OCI-LY1 (cell line): ENCODE measurements at regions not wholly inside any gene's neighbourhood (a gene's known extent, or its start where the extent isn't known, plus 50 kb on each side); places are given as distances from the start of the nearest gene placed in this dataset.

ENCODE experiments used
- H2AFZ ChIP-seq: fragments of 200-600 bp; sonication (generic), shearing (Covaris generic); 2 replicates; pipeline ENCODE4 v1.6.0; 2014; ENCODE audit warnings: antibody characterized with exemption, mild to moderate bottlenecking, low read length
- H3F3A ChIP-seq: fragments of 200-600 bp; sonication (generic), shearing (Covaris generic); 2 replicates; pipeline ENCODE4 v1.6.0; 2014; ENCODE audit warnings: mild to moderate bottlenecking, antibody characterized with exemption, low read length, moderate library complexity; ENCODE audit not compliant: insufficient read depth
- H3K27ac ChIP-seq: fragments of 200-600 bp; sonication (generic); 2 replicates; pipeline ENCODE4 v1.5.1; 2014; ENCODE audit warnings: low read length, mixed run types, mild to moderate bottlenecking, low read depth; ENCODE audit not compliant: poor library complexity, severe bottlenecking
- H3K27me3 ChIP-seq: fragments of 200-600 bp; sonication (generic); 2 replicates; pipeline ENCODE4 v1.6.0; 2014; ENCODE audit warnings: antibody characterized with exemption, mild to moderate bottlenecking, low read length, moderate library complexity; ENCODE audit not compliant: insufficient read depth
- H3K36me3 ChIP-seq: fragments of 200-600 bp; sonication (generic); 2 replicates; pipeline ENCODE4 v1.6.1; 2014; ENCODE audit warnings: mild to moderate bottlenecking, antibody characterized with exemption, low read length, moderate library complexity, mixed read lengths; ENCODE audit not compliant: insufficient read depth
- H3K4me1 ChIP-seq: fragments of 200-600 bp; sonication (generic); 2 replicates; pipeline ENCODE4 v1.5.1; 2014; ENCODE audit warnings: mild to moderate bottlenecking, low read length, moderate library complexity; ENCODE audit not compliant: insufficient read depth, severe bottlenecking
- H3K4me2 ChIP-seq: fragments of 200-600 bp; sonication (generic), shearing (Covaris generic); 2 replicates; pipeline ENCODE4 v1.6.1; 2014; ENCODE audit warnings: low read length
- H3K4me3 ChIP-seq: fragments of 200-600 bp; sonication (generic); 2 replicates; pipeline ENCODE4 v1.5.1; 2014; ENCODE audit warnings: low read length, low read depth, mild to moderate bottlenecking, mixed read lengths; ENCODE audit not compliant: poor library complexity, severe bottlenecking
- H3K79me2 ChIP-seq: fragments of 200-600 bp; shearing (Covaris generic); 2 replicates; pipeline ENCODE4 v1.6.1; 2016; ENCODE audit warnings: mixed run types, low read length, mixed read lengths; ENCODE audit not compliant: insufficient read depth
- H3K9ac ChIP-seq: fragments of 200-600 bp; sonication (generic), shearing (Covaris generic); 2 replicates; pipeline ENCODE4 v1.6.1; 2014; ENCODE audit warnings: mild to moderate bottlenecking, low read length, mixed read lengths
- H3K9me2 ChIP-seq: fragments of 200-600 bp; sonication (generic), shearing (Covaris generic); 2 replicates; pipeline ENCODE4 v1.6.1; 2014; ENCODE audit warnings: low read depth, mild to moderate bottlenecking, low read length, mixed read lengths
- H3K9me3 ChIP-seq: fragments of 200-600 bp; shearing (Covaris generic); 2 replicates; pipeline ENCODE4 v1.6.1; 2014; ENCODE audit warnings: low read length, mixed read lengths
- H4K20me1 ChIP-seq: fragments of 200-600 bp; sonication (generic), shearing (Covaris generic); 2 replicates; pipeline ENCODE4 v1.6.0; 2016; ENCODE audit warnings: mild to moderate bottlenecking, low read length; ENCODE audit not compliant: insufficient read depth
- EZH2 ChIP-seq: fragments of 200-600 bp; sonication (generic), shearing (Covaris generic); IDR thresholded peaks from 2 replicates; pipeline ENCODE4 v1.8.0; 2017; ENCODE audit warnings: borderline replicate concordance, mixed run types, mild to moderate bottlenecking, antibody characterized with exemption, low read length, moderate library complexity, mixed read lengths
- TF ChIP-seq, protein P1 (sequence below): fragments of 200-600 bp; sonication (generic), shearing (Covaris generic); IDR thresholded peaks from 2 replicates; pipeline ENCODE4 v1.5.1; 2017; ENCODE audit warnings: mild to moderate bottlenecking, antibody characterized with exemption, low read length, moderate library complexity, mixed read lengths

GRCh38 chr5:118243613-118244012, 744.7 kb downstream of the DTWD2 start:
- H3K4me3 ChIP-seq = no peak overlapping the region
- H4K20me1 ChIP-seq = no peaks in the 10 kb centered on the region
- H3K27ac ChIP-seq = no peak overlapping the region
- H3K36me3 ChIP-seq = no peaks in the 10 kb centered on the region
- no peaks in the 10 kb centered on the region for H3K9me3 ChIP-seq
- no peak for TF ChIP-seq EZH2
- TF ChIP-seq, protein P1, sequence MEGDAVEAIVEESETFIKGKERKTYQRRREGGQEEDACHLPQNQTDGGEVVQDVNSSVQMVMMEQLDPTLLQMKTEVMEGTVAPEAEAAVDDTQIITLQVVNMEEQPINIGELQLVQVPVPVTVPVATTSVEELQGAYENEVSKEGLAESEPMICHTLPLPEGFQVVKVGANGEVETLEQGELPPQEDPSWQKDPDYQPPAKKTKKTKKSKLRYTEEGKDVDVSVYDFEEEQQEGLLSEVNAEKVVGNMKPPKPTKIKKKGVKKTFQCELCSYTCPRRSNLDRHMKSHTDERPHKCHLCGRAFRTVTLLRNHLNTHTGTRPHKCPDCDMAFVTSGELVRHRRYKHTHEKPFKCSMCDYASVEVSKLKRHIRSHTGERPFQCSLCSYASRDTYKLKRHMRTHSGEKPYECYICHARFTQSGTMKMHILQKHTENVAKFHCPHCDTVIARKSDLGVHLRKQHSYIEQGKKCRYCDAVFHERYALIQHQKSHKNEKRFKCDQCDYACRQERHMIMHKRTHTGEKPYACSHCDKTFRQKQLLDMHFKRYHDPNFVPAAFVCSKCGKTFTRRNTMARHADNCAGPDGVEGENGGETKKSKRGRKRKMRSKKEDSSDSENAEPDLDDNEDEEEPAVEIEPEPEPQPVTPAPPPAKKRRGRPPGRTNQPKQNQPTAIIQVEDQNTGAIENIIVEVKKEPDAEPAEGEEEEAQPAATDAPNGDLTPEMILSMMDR = no peak
- H3F3A ChIP-seq = no peaks in the 10 kb centered on the region
- H3K9me2 ChIP-seq = no peaks in the 10 kb centered on the region
- H2AFZ ChIP-seq = no peak overlapping the region
- no peaks in the 10 kb centered on the region for H3K27me3 ChIP-seq
- H3K9ac ChIP-seq = no peak overlapping the region
- H3K79me2 ChIP-seq = no peaks in the 10 kb centered on the region
- no peak overlapping the region for H3K4me2 ChIP-seq
- H3K4me1 ChIP-seq = no peaks in the 10 kb centered on the region

DNA sequence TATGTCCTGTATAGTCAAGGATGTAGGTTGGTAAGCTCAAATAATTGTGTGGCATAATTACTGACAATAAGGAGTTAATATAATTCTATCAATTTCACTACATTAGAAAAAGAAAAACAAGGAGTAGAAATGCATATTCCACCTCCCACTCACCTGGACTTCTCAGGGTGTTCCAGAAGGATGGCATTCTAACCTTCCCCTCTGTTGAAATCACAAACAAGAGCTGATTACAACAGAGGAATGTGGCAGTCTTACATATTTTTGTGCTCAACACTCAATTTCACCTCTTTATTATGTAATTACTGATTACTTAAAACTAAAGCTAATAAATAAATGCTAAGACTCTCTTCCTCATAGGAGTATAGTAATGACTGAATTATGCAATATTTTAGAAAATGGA, 745.3 kb downstream of the DTWD2 start:
- Histone ChIP-seq H3K4me3 (no peak overlapping the region), H3K27ac (no peak overlapping the region), H3F3A (no peaks in the 10 kb centered on the region), H3K36me3 (no peaks in the 10 kb centered on the region), H3K27me3 (no peaks in the 10 kb centered on the region), H3K9me3 (no peaks in the 10 kb centered on the region), H3K4me2 (no peak overlapping the region), H4K20me1 (no peaks in the 10 kb centered on the region), H3K79me2 (no peaks in the 10 kb centered on the region), H3K9me2 (no peaks in the 10 kb centered on the region), H3K9ac (no peak overlapping the region), H3K4me1 (no peaks in the 10 kb centered on the region), H2AFZ (no peak overlapping the region)
- no peak for TF ChIP-seq EZH2
- TF ChIP-seq, protein P1 = no peak

DNA sequence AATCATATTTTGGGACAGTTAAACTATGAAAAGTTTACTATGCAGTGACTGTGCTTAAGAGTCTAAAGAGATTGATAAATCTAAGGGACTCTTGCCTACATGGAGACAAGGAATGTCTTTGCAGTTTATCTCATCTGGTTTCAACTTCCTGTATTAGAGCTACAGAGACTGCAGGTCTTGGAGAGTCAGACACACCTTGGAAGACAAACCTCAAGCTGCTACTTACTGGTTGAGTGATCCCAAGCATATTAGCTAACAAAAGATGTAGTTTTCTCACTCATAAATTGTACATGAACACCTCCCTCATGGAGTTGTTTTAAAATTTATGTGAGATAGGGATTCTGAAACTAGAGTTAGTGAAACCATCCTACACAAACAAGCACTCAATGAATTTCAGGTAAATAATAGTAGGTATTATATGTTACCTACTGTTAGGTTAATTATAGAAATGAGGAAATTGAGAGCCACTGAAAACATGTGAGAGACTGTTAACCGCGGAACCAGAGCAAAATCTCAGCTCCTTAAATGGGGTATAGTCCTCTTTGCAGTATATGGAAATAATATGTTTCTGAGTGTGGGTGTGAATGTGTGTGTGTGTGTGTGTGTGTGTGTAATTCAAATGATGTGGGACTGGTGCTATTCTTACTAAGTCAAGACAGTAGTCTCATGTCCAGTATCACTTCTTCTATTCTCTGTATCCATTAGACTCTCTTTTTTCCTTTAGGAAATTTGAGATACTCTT, 752.1 kb downstream of the DTWD2 start:
- Histone ChIP-seq H3K4me3 (no peak overlapping the region), H3K27me3 (no peaks in the 10 kb centered on the region), H3F3A (no peaks in the 10 kb centered on the region), H3K36me3 (no peaks in the 10 kb centered on the region), H3K9ac (no peak overlapping the region), H3K9me2 (no peaks in the 10 kb centered on the region), H3K79me2 (peaks cover 3% of the 10 kb centered on the region; the same call in 1 of the 2 replicates), H2AFZ (no peak overlapping the region), H3K27ac (no peak overlapping the region), H3K4me2 (no peak overlapping the region), H3K4me1 (no peaks in the 10 kb centered on the region), H4K20me1 (no peaks in the 10 kb centered on the region), H3K9me3 (no peaks in the 10 kb centered on the region)
- no peak for TF ChIP-seq EZH2
- TF ChIP-seq, protein P1 = no peak
